Sigmoid colon (tissue), 4 donors: ENCODE measurements at regions not wholly inside any gene's neighbourhood (a gene's known extent, or its start where the extent isn't known, plus 50 kb on each side); places are given as distances from the start of the nearest gene placed in this dataset.

Experiments used
- CTCF ChIP-seq, 4 experiments: fragments of 450-650 bp in 3 of 4; fragments of 200-600 bp in 1 of 4; IDR thresholded peaks; one replicate each; pipeline ENCODE4 v1.5.1; 2016 to 2019; ENCODE audit warnings: antibody characterized with exemption in 4 of 4, mild to moderate bottlenecking in 3 of 4, moderate library complexity in 2 of 4
- EP300 ChIP-seq, 4 donors: sonication (generic); formaldehyde crosslinking; IDR thresholded peaks; one replicate each; pipeline ENCODE4 v1.6.1; 2017; ENCODE audit warnings: antibody characterized with exemption in 4 of 4
- POLR2A ChIP-seq, 2 donors: fragments of 450-650 bp; IDR thresholded peaks; one replicate each; pipeline ENCODE4 v1.6.1; 2016; ENCODE audit warnings: antibody characterized with exemption in 2 of 2, mild to moderate bottlenecking in 2 of 2, moderate library complexity in 2 of 2
- POLR2AphosphoS5 ChIP-seq, 4 donors: sonication (generic); formaldehyde crosslinking; IDR thresholded peaks; one replicate each; pipeline ENCODE4 v1.6.1; 2017; ENCODE audit warnings: antibody characterized with exemption in 4 of 4

- TF ChIP-seq EP300 (IDR thresholded peaks at IDR 0.05): no peak
- no peak for TF ChIP-seq CTCF (IDR thresholded peaks at IDR 0.05)
- TF ChIP-seq POLR2A (IDR thresholded peaks at IDR 0.05): no peak
- TF ChIP-seq POLR2AphosphoS5 (IDR thresholded peaks at IDR 0.05): no peak
These were observed 278.6 kb downstream of the ZNF621 start for GRCh38 chr3:40803311-40803710.
